SK-N-SH (cell line): ENCODE measurements at regions not wholly inside any gene's neighbourhood (a gene's known extent, or its start where the extent isn't known, plus 50 kb on each side); places are given as distances from the start of the nearest gene placed in this dataset.

Experiments used
- CTCF ChIP-seq: fragments of 200-600 bp; sonication (generic); IDR thresholded peaks from 2 replicates; pipeline ENCODE4 v1.6.1; 2017; ENCODE audit warnings: antibody characterized with exemption, mild to moderate bottlenecking, moderate library complexity
- EP300 ChIP-seq, 2 experiments: IDR thresholded peaks; 2 replicates each; pipeline versions ENCODE4 v1.4.0 to v1.6.1; 2012; ENCODE audit warnings: borderline replicate concordance in 1 of 2, low read depth in 1 of 2, low read length in 1 of 2
- GABPA ChIP-seq: IDR thresholded peaks from 2 replicates; pipeline ENCODE4 v1.4.0; 2012; ENCODE audit warnings: low read depth, mild to moderate bottlenecking
- MXI1 ChIP-seq: IDR thresholded peaks from 2 replicates; pipeline ENCODE4 v1.6.1; 2012; ENCODE audit warnings: mild to moderate bottlenecking, low read depth, low read length, improper control_type of control experiment
- NRF1 ChIP-seq: IDR thresholded peaks from 2 replicates; pipeline ENCODE4 v1.6.1; 2012; ENCODE audit warnings: low read depth, mild to moderate bottlenecking, low read length
- POLR2AphosphoS5 ChIP-seq: IDR thresholded peaks from 2 replicates; pipeline ENCODE4 v1.6.1; 2012; ENCODE audit warnings: low read depth, low read length
- RXRA ChIP-seq: IDR thresholded peaks from 2 replicates; pipeline ENCODE4 v1.4.0; 2012; ENCODE audit warnings: low read depth, mild to moderate bottlenecking, borderline replicate concordance
- SIN3A ChIP-seq: IDR thresholded peaks from 2 replicates; pipeline ENCODE4 v1.6.1; 2012; ENCODE audit warnings: low read depth, mild to moderate bottlenecking, low read length, moderate library complexity, borderline replicate concordance
- USF1 ChIP-seq: IDR thresholded peaks from 2 replicates; pipeline ENCODE4 v1.4.0; 2012; ENCODE audit warnings: low read depth, borderline replicate concordance
- USF2 ChIP-seq: fragments of 150-350 bp; IDR thresholded peaks from 2 replicates; pipeline ENCODE4 v1.6.1; 2017; ENCODE audit warnings: antibody characterized with exemption, low read length, low read depth, borderline replicate concordance
- YY1 ChIP-seq: IDR thresholded peaks from 2 replicates; pipeline ENCODE4 v1.4.0; 2012; ENCODE audit warnings: low read depth, mild to moderate bottlenecking
- TF ChIP-seq, protein P1 (sequence below): IDR thresholded peaks from 2 replicates; pipeline ENCODE4 v1.6.1; 2012; ENCODE audit warnings: mild to moderate bottlenecking, low read depth, low read length, moderate library complexity
- TF ChIP-seq, protein P2 (sequence below): IDR thresholded peaks from 2 replicates; pipeline ENCODE4 v1.4.0; 2012; ENCODE audit warnings: low read depth

- TF ChIP-seq RXRA: no peak
- TF ChIP-seq, protein P1, sequence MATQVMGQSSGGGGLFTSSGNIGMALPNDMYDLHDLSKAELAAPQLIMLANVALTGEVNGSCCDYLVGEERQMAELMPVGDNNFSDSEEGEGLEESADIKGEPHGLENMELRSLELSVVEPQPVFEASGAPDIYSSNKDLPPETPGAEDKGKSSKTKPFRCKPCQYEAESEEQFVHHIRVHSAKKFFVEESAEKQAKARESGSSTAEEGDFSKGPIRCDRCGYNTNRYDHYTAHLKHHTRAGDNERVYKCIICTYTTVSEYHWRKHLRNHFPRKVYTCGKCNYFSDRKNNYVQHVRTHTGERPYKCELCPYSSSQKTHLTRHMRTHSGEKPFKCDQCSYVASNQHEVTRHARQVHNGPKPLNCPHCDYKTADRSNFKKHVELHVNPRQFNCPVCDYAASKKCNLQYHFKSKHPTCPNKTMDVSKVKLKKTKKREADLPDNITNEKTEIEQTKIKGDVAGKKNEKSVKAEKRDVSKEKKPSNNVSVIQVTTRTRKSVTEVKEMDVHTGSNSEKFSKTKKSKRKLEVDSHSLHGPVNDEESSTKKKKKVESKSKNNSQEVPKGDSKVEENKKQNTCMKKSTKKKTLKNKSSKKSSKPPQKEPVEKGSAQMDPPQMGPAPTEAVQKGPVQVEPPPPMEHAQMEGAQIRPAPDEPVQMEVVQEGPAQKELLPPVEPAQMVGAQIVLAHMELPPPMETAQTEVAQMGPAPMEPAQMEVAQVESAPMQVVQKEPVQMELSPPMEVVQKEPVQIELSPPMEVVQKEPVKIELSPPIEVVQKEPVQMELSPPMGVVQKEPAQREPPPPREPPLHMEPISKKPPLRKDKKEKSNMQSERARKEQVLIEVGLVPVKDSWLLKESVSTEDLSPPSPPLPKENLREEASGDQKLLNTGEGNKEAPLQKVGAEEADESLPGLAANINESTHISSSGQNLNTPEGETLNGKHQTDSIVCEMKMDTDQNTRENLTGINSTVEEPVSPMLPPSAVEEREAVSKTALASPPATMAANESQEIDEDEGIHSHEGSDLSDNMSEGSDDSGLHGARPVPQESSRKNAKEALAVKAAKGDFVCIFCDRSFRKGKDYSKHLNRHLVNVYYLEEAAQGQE: no peak
- no peak for TF ChIP-seq SIN3A
- no peak for TF ChIP-seq CTCF
- TF ChIP-seq USF2: no peak
- TF ChIP-seq NRF1: no peak
- no peak for TF ChIP-seq YY1
- TF ChIP-seq MXI1: no peak
- TF ChIP-seq, protein P2, sequence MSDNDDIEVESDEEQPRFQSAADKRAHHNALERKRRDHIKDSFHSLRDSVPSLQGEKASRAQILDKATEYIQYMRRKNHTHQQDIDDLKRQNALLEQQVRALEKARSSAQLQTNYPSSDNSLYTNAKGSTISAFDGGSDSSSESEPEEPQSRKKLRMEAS: no peak
- no peak for TF ChIP-seq EP300 (IDR thresholded peaks at IDR 0.05; ENCODE audit: borderline replicate concordance in 1 of 2, low read depth in 1 of 2, low read length in 1 of 2)
- TF ChIP-seq GABPA: no peak
- no peak for TF ChIP-seq USF1
- no peak for TF ChIP-seq POLR2AphosphoS5
Measured at GRCh38 chr6:86152546-86152945, 509.9 kb upstream of the SYNCRIP start.
